Activated gamma-delta T cell (primary cell): ENCODE measurements at regions not wholly inside any gene's neighbourhood (a gene's known extent, or its start where the extent isn't known, plus 50 kb on each side); places are given as distances from the start of the nearest gene placed in this dataset.
"Not testable (repeated sequence)": the region's sequence is repeated elsewhere in the genome, so short reads cannot be mapped to it uniquely, and the experiment has no call there.

Source experiments
- DNase-seq: peaks from one replicate; lab custom pipeline; 2025; lab: John Stamatoyannopoulos, UW

DNA sequence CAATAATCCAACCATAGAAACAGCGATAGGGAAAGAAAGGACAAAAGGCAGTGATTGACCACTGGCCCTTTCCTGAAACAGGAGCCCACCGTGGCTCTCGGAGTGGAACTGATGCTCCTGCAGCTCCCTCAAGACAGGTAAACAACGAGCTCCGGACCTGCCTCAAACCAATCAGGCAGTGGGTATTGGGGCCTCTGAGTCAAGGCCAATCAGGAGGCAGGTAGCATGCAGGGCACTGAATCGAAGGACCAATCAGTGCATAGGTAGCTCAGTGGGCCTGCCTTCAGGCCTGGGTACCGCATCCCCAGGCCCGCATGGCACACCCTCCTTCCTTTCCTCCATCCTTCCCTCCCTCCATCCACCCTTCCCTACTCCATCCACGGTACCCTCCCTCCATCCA lies 425.1 kb upstream of the MGMT start:
- no peak for DNase-seq

GRCh38 chr10:129042776-129043595 lies 424.1 kb upstream of the MGMT start:
- no peak for DNase-seq

- DNase-seq, result no peak
These were observed 423.4 kb upstream of the MGMT start for GRCh38 chr10:129043691-129044090.

DNA sequence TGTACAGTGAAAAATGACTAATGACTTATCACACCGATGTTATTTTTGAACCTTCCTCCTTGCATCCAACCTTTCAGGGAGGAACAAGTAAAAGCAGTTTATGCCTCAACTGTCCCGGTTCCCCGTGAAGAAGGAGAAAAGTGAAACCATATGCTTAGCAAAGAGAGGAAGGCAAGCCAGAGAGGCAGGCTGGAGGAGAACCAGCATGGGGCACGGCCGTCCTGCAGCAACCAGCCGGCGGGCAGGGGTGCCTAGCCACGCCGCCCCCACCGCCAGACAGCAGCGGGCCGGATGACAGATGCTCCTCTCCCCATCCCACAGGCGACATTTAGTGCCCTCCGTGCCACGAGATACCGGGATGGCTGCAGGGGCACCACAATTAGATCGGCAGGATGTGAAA lies 421.4 kb upstream of the MGMT start:
- no peak for DNase-seq

DNA sequence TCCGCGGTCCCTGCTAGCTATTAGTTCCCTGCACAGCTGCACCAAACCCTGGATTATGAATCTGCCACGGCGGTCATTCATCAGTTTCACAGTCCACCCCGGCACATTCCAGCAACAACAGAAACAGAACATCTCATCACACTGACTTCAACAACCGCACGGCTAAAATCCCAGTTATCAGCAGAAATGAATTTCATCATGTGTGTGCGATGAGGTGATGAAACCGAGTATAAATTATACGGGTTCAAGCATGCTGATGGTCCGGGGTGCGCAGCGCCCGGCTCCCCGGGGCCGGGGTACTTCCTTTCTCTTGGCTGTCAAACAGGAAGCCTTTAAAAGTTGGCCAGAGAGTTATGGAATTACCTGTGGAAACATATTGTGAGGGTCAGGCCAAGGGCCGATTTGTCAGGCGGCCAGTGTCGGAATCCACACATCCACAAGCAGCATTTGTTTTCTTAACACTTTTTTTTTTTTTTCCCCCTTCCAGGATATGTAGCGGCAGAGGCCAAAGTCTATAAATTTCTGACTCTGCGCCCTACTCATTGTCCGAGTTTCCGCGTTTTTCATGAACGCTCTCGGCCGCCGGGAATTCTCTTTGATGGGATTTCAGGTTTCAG lies 420.9 kb upstream of the MGMT start:
- no peak for DNase-seq

GRCh38 chr10:129046962-129047361 lies 420.1 kb upstream of the MGMT start:
- DNase-seq, result no peak

DNA sequence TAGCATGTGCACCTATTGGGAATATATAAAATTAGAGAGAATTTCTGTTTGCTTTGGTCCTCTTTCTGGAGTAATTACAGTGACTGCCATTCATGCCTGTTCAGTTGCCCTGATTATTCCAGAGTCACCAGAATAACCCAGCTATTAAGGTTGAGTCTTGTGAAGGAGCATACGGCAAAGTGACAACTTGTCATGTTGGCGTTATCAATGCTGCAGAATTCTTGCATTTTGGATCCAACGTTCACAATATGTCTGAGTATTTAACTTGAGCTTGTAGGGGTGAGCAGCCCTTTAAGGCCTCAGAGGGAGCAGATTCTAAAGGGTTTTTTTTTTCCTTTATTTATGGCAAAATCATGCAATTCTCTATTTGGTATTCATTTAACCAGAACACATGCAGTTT lies 419.4 kb upstream of the MGMT start:
- DNase-seq, result no peak

GRCh38 chr10:129048513-129048912 lies 418.5 kb upstream of the MGMT start:
- no peak for DNase-seq

- no peak for DNase-seq
These were observed 417.5 kb upstream of the MGMT start for GRCh38 chr10:129049501-129049900.

DNA sequence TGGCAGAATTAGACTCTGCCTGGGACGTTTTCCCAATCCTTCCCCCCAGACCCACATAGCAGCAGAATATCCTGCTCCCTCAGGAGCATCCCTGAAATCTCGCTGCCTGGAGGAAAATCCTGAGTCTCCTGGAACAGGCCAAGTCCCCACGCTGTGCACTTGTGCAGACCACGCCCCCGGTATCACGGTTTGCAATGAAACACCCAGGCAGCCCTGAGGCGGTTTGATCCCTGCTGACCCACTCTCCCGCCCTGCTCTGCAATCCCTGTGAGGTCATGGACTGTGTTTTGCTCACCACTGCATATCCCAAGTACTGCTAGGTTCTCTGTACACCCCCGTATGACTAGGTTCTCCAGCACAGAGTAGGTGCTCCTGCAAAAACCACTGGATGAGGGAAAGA lies 411.8 kb upstream of the MGMT start:
- DNase-seq, result no peak

- no peak for DNase-seq
These were observed 411.1 kb upstream of the MGMT start for GRCh38 chr10:129055986-129056385.

GRCh38 chr10:129056734-129057689 lies 410.0 kb upstream of the MGMT start:
- DNase-seq, result no peak

DNA sequence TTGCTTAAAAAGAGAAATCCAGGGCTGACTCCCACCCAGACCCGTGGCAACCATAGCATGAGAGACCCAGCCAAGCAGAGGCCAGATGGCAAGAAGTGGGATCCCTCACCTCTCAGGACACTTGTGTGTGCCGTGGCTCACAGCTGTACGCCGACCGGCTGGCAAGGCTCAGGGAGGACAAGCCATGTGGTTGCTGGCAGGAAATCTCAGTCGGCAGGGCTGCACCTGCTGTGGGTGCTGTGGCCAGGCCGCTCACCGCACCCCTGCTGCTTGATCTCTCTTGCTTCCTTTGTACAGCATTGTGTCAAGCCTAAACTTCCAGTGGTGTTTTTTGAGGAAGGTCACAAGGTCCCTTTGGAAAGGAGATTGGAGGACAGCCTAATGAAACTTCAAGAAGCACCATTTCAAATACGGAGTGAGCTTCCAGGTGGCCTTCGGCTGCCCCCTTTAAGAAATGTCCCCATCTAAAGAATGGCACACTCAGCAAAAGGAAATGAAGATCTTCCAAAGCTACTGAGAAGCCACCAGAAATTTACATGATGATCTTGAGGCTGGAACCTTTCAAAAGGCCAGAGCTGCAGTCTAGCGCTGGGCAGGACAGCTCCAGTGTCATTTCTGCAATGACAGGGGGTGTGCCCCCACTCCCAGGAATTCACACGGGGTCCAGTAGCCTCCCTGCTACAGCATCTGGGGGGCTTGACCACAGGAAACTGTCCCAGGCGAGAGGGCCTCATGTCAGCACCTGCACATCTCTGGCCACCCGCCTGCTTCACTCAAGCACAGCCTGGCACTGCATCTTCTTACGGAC lies 409.0 kb upstream of the MGMT start:
- no peak for DNase-seq

GRCh38 chr10:129058664-129059155 lies 408.3 kb upstream of the MGMT start:
- no peak for DNase-seq

- DNase-seq, result no peak
These were observed 407.1 kb upstream of the MGMT start for GRCh38 chr10:129059977-129060376.

- DNase-seq, result no peak
These were observed 403.8 kb upstream of the MGMT start for GRCh38 chr10:129063212-129063611.

- no peak for DNase-seq
These were observed 403.2 kb upstream of the MGMT start for GRCh38 chr10:129063877-129064276.

GRCh38 chr10:129066529-129066928 lies 400.5 kb upstream of the MGMT start:
- DNase-seq, result not testable (repeated sequence)

- not testable (repeated sequence) for DNase-seq
These were observed 395.6 kb upstream of the MGMT start for GRCh38 chr10:129071411-129071810.

- no peak for DNase-seq
These were observed 392.1 kb upstream of the MGMT start for GRCh38 chr10:129074939-129075338.

DNA sequence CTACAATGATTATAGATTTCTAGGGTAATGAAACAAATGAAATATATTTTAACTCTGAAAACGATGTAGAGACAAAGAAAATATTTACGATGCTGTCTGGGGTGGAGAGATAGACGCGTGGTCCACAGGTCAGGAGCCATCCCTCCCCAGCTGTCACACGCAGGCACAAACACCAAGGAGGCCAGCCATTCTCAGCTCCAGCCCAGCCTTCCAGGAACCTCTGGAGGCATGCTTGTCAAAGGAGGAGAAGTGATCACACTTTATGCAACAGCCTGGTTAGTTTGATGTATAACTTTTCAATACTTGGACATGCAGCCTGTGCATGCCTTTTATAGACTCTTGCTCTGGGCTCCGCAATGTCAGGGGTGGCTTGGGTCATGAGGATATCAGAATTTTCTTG lies 391.5 kb upstream of the MGMT start:
- no peak for DNase-seq
